ENCODE measurements at regions not wholly inside any gene's neighbourhood (a gene's known extent, or its start where the extent isn't known, plus 50 kb on each side); places are given as distances from the start of the nearest gene placed in this dataset.

DNA sequence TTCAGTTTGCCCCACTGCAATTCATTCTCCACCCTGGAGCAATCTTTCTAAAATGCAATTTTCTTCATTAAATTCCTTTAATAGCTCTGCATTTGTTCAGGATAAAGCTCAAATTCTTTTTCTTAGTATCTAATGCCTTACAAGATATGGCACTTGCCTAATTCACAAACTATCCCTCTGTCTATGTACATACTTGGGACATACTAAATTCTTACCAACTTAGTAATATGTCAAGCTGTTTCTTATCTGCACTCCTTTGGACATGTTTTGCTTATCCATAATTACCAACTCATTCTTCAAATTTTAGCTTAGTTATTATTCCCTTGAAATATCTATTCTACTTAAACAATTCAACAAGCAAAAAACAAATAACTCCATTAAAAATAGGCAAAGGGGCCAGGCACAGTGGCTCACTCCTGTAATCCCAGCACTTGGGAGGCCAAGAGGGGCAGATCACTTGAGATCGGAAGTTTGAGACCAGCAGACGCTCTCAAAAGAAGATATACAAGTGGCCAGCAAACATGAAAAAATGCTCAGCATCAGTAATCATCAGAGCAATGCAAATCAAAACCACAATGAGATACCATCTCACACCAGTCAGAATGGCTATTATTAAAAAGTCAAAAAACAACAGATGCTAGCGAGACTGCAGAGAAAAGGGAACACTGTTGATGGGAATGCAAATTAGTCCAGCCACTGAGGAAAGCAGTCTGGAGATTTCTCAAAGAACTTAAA, 96.9 kb downstream of the FAM76B start:
- no peak for DNase-seq (ENCODE audit: low spot score)

DNA sequence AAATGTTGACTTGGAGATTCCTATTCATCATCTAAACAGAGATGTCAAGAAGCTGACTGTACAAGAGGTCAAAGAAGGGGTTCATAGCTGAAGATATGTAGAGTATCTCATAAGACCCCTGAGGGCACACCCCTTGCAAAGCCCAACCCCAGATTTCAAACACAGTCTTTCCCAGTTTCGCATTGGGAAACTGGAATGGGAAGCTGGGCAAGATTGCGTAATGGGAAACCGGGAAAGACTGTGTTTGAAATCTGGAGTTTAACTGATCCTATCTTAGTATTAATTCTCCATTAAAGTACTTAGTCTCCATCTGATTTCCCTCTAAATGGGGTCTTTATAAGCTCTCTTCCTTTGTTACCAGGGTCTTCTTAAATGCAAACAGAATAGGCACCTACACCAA, 99.5 kb downstream of the FAM76B start:
- DNase-seq (ENCODE audit: low spot score), result no peak

DNA sequence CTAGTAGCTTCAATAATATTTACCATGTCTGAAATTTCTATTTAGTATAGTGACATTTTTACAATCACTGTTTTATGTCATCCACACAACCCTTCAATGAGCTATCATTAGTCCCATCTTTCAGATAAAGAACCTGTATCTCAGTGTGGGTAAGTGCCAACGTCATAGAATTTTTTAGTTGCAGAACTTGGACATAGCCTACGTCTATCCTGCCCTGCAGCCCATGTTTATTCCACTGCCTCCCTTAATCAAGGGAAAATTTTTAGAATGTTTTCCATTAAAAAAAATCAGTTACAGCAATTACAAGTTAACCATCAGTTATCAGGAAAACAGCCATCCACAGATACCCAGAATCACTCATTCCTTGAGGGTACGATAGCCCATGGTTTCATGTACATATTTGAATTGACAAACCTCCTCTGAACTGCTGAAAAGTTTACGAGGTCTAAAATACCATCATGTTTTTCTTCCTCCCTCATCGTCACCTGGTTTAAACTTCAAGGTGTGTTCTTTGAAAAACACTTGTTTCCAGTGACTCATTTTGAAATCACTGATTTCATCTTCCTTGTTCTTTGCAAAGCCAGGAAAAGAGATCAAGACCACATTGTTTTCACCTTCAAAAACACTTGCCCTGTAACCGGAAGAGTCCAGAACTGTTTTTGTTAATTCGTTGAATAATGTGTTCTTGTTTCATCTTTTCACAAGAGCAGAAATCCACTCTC, 100.9 kb downstream of the FAM76B start:
- DNase-seq (ENCODE audit: low spot score), result peak; percentile 8

DNA sequence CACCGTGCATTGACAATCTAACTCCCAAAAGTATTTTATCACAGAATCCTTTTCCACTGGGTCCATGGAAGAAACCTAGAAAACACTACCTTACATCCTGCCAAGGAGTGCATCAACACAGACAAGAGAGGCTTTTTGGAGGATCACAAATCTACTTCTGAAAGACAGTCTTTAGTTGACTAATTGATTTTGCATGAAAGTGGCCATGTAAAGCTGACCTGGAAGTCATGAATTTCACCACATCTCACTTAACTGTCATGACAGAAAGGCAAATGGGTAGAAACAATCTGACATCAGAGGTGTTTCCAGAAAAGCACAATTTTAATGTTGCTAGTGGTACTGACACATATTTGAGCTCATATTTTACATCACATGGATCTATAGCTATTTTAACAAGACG, 101.6 kb downstream of the FAM76B start:
- DNase-seq (ENCODE audit: low spot score), result no peak

DNA sequence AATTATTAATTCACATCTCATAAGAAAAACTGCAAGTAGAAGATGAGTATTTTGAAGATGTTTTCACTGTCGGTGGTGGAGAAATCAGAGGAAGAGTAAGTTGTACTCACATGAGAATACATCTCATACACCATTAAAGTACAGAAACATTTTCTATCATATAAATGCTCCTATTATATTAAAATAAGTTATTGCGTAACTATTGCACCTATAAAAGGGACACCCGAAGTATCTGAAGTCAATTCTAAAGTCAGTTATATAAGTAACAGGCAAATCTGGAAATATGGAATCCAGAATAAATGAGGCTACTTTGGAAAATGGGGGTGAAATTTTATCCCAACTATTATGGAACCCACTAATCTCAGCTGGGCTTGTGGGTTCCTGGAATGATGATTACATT, 103.3 kb downstream of the FAM76B start:
- DNase-seq (ENCODE audit: low spot score), result no peak

DNA sequence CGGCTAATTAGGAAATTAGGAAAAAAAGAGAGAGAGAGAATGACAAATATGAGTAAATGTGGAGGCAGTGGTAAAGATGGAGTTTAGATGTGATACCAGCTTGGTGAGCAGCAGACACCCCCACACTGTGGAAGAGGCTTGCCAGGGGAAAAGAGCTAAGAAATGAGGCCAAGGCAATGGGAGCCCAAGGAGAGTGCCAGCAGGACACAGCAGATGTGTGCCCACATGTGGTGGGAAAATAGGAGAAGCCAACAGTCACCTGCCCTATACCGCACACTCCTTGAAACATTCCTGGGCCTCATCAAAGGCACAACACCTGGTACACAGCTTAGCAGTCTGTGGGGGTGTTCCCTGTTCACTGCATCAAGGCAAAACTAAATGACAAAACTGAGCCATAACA, 104.9 kb downstream of the FAM76B start:
- DNase-seq (ENCODE audit: low spot score), result no peak

DNA sequence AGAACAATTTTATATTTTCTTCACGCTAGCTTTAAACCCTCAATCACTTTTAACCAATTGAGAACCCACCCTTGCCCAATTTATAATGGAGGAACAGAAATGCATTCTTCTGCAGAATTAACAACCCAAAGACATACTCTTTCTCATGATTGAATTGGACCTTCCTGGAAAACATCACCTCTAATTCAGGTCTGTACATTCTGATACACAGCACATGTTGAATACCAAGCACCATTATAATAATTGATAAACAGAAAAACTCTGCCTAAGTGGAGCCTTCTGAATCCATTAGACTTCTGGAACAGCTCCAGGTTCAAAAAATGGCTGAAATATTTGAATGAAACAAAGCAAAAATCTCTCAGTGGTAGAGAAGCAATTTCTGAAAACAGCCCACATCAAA, 105.4 kb downstream of the FAM76B start:
- DNase-seq (ENCODE audit: low spot score), result no peak

DNA sequence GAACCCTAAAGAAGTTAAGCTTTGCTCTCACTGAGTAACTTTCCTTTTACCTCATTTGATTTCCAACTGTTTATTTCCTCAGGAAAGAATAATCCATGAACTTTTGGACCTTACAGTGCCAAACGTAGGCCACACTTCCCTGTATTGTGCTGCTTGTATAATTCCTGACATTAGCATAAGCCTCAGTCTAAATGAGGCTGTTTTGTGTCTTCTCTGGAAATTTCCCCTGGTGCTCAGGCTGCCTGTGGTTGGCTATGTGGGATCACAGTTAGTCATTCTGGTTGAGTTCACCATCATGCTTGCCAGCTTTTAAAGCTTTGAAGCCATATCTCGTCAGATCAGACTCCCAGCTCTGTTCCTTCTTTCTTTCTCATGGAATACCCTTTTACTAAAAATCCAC, 107.0 kb downstream of the FAM76B start:
- no peak for DNase-seq (ENCODE audit: low spot score)

DNA sequence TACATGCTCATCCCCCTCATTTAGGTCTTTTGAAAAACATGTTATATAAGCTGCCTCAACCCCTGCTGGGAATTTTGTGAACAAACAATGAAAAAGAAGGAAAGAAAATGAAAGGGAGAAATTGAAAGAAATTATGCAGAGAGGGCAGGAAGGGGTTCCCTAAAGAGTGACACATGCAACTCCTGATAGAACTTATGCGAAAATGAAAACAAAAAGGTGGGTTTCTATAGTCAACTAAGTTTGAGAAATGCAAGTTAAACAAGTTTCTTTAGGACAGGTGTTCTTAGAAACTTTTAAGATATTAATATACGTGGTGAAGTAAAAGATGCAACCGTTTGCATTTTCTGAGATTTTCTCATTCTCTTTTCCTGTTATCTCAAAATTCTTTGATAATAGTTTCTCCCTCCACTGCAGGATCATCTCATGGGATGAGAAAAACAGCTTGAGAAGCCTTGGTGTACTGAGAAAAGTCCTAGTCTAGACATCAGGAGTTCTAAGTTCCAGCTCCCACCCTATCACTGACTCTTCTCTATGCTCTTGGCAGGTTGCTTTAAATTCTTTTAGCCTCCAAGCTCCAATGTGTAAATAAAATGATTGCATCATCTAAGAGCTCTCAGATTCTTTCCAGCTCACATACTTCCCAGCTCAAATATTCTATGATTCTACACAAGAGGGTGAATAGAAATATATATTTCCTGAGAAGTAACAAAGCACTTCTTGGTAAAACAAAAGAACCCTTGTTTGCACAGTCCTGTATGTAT, 109.2 kb downstream of the FAM76B start:
- no peak for DNase-seq (ENCODE audit: low spot score)

DNA sequence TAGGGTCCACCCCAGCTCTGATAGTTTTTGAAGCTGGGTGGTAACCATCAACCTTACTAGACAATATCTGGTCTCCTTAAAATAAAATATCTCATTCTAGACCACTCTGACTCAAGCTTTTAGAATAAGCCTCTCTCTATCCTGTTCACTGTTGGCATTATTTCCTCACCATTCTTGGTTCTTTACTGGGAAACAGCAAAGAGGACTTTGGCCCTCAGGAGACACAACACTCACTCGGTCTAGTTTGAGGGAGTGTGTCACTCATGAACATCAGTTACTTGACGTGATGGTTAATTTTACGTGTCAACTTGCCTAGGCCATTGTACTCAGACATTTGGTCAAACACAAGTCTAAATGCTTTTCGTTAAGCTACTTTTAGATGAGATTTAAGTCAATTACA, 110.6 kb downstream of the FAM76B start:
- DNase-seq (ENCODE audit: low spot score), result no peak

DNA sequence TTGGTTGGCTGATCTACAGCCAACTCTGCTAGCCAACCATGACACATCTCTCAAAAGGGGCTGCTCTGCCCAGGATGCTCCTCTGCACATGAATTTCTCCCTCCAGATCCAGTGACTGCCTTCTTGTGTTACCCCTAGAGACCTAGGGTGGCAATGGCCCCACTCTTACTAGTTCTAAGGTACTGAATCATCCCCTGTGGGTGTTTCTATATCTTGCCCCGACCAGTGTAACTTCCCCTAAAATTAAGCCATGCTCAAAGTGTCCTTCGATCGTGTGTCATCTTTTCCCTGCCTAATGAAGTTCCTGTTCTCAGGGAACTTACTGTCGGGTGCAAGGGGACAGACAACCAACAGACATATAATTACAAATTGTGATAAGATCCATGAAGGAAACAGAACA, 113.3 kb downstream of the FAM76B start:
- no peak for DNase-seq (ENCODE audit: low spot score)

DNA sequence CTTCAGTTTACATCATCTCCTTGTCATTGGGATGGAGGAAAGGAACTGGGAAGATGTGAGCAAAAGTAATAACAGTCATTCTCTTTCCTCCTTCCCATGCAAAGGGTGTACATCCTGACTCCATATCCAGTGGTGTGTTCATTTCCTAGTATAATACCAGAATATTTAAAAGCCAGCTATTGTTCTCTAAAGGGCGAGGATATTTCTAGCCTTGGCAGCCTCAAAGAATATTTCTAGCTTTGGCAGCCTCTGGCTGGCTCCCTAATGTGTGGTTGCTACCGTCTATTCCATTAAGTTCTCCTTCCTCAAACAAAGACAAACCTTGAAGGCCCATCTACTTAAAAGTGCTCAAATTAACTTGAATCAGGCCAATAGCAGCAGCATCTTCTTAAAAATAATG, 114.0 kb downstream of the FAM76B start:
- DNase-seq (ENCODE audit: low spot score), result no peak

DNA sequence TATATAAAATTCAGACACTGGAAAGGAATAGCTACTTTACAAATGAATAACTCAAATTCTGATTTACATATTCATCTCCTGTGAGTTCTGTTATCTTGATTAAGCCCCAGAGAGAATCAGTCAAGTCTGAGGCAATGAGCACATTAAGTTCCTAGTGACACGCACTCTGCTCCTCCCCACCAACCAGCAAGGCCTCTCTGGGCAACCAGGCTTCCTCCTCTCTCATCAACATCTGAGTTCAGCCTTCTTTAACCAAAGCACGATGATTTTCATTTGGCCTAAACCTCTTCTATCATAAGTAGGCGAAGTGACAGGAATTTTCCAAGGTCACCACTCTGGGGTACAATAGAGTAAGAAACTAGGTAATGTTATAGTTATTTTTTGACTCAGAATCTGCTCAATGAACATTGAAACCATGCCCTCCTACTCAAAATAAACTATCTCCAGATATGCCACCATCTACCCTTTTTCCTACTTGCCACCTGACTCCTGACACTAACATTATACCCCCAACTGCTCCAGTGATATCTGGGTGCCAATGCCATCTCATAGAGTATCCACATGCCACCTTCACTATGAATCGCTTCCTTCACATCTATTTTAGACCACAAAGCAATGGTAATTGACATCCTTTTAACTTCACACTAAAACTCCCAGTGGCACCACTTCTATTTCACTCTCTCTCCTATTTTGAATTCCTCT, 114.8 kb downstream of the FAM76B start:
- no peak for DNase-seq (ENCODE audit: low spot score)

DNA sequence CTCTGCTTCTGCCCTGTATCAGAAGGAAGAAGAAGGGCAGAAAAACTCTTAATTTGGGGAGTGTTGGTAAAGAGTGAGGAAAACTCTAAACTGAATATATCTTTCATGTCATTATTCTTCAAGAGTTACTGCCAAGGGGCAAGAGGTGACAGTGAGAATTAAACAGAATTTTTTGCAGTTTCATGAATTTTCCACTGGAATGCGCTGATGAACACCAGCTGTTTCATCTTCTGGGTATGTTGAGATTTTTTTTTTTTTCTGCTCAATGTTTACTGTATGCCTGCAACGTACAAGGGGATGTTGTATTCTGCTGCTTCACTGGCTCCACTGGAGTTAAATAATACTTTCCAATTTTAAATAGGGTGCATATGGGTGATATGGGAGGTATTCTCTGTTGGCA, 117.8 kb downstream of the FAM76B start:
- DNase-seq (ENCODE audit: low spot score), result no peak

DNA sequence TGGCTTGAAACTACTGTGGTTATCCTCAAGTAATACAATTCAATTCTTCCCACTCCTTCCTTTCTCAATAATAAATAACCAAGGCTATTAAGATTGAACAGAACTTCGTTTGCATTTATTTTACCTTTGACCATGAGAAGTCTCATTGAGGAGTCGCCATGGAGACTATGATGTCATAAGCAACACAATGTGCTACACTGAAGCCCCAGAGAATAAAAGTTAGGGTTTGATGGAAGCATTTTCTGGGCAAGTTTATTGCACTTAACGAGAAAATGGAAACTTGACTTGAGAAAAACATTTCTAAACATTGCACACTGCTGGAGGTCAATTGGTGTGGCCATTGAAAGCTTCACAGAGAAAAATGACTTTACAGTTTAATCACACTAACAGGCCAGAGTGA, 121.5 kb downstream of the FAM76B start:
- no peak for DNase-seq (ENCODE audit: low spot score)

DNA sequence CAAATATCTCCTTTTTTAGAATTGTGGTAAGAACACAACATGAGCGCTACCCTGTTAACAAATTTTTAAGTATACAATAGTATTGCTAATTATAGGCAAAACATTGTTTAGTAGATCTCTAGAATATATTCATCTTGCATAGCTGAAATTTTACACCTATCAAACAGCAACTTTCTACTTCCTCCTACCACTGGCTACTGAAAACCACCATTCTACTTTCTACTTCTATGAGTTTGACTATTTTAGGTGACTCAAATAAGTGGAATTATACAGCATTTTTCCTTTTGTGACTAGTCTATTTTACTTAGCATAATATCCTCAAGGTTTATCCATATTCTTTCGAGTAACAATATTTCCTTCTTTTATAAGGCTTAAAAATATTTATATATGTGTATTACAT, 128.4 kb downstream of the FAM76B start:
- no peak for DNase-seq (ENCODE audit: low spot score)

DNA sequence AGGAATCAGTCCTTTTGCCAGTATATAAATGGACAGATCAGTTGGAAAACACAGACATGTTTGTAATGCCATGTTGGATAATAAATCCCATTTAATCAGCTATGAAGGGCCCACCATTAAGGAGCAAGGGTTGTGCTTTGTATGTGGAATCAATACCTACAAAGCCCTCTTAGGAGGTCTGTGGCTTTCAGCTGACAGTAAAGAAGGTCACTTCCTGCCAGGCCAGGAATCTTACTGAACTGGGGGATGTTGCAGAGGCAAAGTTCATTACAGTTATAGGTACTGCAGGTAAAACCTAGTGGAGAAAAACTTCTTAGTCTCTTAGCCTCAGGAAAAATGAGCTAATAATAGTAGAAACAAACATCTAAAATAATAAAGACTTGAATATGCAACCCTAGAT, 129.5 kb downstream of the FAM76B start:
- no peak for DNase-seq (ENCODE audit: low spot score)

DNA sequence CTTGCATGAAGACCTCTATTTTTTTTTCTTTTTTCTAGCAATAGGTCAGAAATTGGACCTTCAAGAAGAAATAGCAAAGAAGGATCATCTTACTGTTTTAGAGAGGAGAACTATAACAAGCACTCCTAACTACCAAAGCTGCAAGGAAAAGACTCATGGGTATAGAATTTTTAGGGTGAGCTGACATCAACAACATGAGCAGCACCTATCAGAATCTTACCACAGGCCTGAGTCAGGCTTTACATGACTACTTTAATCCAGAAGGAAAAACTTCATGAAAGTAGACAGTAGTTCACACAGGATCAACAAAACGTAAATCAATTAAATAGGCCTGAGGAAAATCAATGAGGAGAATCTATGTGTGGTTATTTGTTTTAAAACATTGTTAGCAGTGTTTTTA, 130.5 kb downstream of the FAM76B start:
- no peak for DNase-seq (ENCODE audit: low spot score)

DNA sequence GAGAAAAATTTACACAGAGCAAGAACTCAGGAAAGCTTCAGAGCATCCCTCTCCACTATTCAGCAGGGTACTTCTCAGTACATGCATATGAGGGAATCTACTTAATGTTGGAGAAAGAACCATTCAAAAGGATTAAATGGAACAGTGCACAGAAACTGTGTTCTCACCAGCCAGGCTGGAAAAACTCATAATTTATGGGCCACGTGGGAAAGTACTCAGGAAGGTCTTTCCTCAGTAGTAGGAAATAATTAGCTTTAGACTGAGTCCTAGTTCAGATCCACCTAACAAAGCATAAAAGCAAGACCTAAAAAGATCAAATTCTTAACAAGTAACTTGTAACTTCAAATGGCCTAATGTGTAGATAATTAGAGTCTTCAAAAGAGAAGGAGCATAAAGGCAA, 134.0 kb downstream of the FAM76B start:
- no peak for DNase-seq (ENCODE audit: low spot score)

DNA sequence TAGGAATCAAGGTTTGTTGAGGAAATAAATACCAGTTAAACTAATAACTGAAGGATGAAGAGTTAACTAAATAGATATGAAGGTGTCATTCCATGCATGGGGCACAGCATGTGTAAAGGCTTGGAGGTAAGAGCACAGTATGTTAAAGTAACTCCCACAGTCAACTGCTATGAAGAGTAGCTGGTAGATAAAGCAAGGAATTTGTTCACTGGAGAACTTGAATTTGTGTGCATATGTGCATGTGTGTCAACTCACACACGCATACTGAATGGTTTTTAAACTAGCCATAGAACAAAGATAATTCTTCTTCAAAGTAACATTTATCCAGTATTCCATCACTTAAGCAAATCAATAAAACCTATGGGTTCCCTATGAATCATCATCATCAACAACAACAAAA, 135.9 kb downstream of the FAM76B start:
- DNase-seq (ENCODE audit: low spot score), result no peak

DNA sequence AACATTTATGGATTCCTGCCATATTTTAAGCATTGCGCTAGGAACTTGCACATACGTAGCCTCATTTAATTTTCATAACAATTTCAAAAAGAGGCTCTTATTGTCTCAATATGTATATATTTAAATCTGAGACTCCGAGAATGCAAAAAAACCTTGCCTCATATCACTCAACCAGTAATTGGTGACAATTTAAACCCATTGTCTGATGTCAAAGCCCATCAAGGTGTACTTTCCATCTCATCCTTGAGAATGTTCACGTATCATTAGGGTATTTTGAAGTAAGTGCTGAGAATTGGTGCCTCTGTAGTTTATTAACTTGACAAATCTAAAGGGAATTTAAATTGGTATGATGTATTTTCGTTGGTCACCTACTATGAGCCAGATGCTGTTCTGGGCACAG, 136.5 kb downstream of the FAM76B start:
- no peak for DNase-seq (ENCODE audit: low spot score)

DNA sequence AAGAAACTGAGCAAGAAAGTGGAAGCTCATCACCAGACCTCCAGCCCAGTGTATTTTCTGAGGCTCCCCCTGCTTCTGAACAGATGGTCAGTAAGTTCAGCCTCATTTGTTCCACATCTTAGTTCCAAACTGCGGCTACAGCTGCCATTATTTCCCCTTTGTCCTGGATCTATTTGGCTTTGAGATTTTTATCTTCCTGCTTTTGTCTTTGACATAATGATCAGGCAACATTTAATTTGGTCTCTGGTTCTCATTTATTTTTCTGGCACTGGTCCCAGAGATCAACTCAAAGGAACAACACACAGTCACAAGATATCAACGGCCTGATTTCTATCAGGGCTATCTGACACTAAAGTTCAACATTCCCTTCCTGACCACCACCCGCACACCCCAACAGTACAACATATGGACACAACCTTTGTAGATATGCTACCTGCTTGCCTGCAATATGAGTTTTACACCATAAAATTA, 137.5 kb downstream of the FAM76B start:
- no peak for DNase-seq (ENCODE audit: low spot score)

DNA sequence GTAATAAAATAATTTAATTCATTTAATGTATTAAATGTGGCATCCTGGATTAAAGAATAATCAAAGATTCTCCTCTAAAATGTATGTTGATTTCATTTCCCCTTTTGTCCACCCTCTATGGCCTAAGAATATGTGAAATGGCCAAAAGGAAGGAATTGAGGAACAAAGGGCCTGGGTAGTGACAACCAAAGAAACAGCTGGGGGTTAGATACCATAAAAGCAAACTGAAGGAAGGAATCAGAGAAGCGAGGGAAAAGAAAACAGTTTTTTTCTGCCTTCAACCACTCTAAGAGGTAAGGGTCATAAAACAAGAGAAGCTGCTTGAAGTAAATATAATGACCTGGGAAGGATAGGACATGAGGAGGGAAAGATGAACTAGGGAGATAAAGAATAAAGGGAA, 139.3 kb downstream of the FAM76B start:
- DNase-seq (ENCODE audit: low spot score), result no peak
